ENCODE measurements at regions not wholly inside any gene's neighbourhood (a gene's known extent, or its start where the extent isn't known, plus 50 kb on each side); places are given as distances from the start of the nearest gene placed in this dataset.

- no peak for DNase-seq (ENCODE audit: low read depth in 2 of 2, low spot score in 1 of 2)
These were observed 175.7 kb upstream of the PLXNA2 start for GRCh38 chr1:208419746-208420420.

- no peak for DNase-seq (ENCODE audit: low read depth in 2 of 2, low spot score in 1 of 2)
These were observed 176.5 kb upstream of the PLXNA2 start for GRCh38 chr1:208420696-208421095.

- DNase-seq (ENCODE audit: low read depth in 2 of 2, low spot score in 1 of 2): no peak
These were observed 177.3 kb upstream of the PLXNA2 start for GRCh38 chr1:208421486-208421885.

DNA sequence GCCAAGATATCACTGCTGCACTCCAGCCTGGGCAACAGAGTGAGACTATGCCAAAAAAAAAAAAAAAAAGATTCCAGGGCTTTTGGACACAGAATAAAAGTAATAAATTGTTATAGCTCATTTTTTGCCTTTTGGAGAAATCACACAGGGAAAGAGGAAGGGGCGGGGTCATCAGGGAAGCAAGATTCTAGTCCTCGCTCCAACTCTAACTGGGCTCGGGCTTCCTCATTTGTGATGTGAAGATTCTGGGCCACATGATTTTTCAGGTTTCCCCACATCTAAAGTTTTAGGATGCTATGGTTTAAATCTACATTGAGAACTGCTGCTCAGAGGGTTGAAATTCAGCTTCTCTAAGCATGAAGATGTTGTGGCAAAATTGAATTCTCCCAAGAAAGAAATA lies 179.3 kb upstream of the PLXNA2 start:
- DNase-seq (ENCODE audit: low read depth in 2 of 2, low spot score in 1 of 2): no peak

DNA sequence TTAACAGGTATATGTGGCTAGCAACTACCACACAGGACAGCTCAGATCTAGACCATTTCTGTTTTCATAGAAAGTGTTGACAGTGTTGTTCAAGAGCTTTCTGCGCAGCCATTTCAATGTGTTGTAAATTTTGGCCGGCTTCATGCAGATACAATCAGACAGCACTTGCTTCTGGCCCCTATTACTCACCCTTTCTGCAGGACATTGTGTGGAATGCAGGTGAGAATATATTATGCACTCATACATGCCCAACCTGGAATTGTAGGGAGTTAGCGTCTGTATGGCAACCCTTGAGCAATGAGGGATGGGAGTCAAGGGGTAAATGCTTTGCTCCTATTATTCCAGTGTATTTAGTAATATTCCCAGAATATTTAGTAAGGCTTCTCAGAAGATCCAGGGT lies 180.9 kb upstream of the PLXNA2 start:
- no peak for DNase-seq (ENCODE audit: low read depth in 2 of 2, low spot score in 1 of 2)

- DNase-seq (ENCODE audit: low read depth in 2 of 2, low spot score in 1 of 2): no peak
These were observed 186.0 kb upstream of the PLXNA2 start for GRCh38 chr1:208430220-208430619.

DNA sequence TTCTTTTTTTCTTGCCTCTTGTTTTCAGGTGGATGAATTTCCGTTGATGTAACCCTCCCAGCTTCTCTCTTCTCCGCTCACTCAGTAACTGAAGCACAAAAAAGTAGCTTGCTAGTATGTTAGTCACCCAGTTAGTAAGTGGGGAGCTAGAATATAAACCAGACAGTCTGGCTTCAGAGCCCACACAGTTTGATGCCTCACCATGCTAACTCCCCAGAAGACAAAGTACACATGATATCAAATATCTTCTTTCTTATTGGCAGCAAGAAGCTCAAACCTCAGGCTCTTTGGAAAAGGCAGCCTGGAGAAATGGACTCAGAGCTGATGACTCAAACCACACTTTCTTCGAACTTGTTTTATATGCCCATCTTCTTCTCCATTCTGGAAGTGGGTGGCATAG lies 187.5 kb upstream of the PLXNA2 start:
- no peak for DNase-seq (ENCODE audit: low read depth in 2 of 2, low spot score in 1 of 2)

GRCh38 chr1:208432346-208432745 lies 188.2 kb upstream of the PLXNA2 start:
- DNase-seq (ENCODE audit: low read depth in 2 of 2, low spot score in 1 of 2): no peak

- DNase-seq (ENCODE audit: low read depth in 2 of 2, low spot score in 1 of 2): no peak
These were observed 188.9 kb upstream of the PLXNA2 start for GRCh38 chr1:208433086-208433485.

- DNase-seq (ENCODE audit: low read depth in 2 of 2, low spot score in 1 of 2): no peak
These were observed 189.8 kb upstream of the PLXNA2 start for GRCh38 chr1:208433971-208434370.

DNA sequence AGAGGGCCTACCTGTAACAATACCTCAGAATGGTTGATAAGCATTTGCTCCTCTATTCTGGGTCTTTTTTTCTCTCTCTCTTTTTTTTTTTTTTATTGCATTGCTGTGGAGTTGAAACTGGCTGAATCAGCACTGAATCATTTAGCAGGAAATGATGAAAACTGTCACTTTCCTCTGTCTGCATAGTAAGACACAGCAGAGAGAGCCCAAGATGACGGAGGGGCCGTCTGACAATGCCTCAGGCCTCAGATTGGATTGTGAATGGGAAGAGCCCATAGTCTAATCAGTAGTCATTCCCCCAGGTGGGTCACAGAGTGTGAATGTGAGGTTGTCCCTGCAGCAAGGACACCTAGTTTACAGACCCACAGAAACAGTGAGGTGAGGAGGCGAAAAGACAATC lies 193.2 kb upstream of the PLXNA2 start:
- DNase-seq (ENCODE audit: low read depth in 2 of 2, low spot score in 1 of 2): no peak

DNA sequence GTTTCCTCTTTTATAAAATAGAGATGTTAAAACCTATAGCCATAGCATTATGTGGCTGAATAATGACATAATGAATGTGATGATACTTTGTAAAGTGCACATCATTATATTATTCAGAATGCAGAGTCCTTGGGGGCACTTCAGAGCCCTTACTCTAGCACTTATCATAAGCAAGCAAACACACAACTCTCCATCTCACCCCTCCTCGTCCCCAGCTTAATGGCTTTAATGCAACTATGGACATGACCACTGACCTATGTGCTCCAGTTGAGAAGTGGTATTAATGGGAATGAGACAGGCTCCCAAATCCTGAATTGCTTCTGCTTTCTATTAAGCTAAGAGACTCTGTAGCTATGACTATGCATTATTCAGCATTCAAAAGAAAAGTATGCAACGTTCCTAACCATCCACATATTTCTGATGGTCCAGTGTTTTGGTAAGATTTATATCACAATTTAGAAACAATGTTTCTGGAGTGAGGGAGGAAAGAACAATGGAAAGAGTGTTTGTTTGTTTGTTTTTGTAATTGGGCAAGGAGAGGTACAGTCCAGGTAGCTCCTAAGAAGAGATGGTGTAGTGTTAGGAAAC lies 194.0 kb upstream of the PLXNA2 start:
- no peak for DNase-seq (ENCODE audit: low read depth in 2 of 2, low spot score in 1 of 2)

DNA sequence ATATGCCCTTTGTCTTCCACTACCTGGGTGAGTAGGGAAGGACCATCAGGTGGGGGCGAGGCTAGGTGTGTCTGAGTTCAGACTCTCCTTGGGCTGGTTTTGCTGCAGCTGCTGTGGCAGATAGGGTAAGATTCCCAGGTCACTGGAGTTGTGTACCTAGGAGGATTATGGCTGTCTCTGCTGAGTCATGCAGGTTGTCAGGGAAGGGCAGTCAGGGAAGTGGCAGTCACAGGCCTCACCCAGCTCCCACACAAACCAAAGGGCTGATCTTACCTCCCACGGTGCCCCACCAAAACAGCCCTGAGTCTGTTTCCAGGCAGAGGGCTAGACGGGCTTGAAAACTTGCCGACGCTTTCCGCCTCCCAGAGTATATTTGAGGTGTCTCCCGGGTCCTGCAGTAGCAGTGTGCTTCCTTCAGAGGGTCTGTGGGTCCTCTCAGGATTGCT lies 201.6 kb upstream of the PLXNA2 start:
- DNase-seq (ENCODE audit: low read depth in 2 of 2, low spot score in 1 of 2): no peak

GRCh38 chr1:208446271-208446691 lies 202.1 kb upstream of the PLXNA2 start:
- no peak for DNase-seq (ENCODE audit: low read depth in 2 of 2, low spot score in 1 of 2)

GRCh38 chr1:208448425-208448824 lies 204.2 kb upstream of the PLXNA2 start:
- no peak for DNase-seq (ENCODE audit: low read depth in 2 of 2, low spot score in 1 of 2)

DNA sequence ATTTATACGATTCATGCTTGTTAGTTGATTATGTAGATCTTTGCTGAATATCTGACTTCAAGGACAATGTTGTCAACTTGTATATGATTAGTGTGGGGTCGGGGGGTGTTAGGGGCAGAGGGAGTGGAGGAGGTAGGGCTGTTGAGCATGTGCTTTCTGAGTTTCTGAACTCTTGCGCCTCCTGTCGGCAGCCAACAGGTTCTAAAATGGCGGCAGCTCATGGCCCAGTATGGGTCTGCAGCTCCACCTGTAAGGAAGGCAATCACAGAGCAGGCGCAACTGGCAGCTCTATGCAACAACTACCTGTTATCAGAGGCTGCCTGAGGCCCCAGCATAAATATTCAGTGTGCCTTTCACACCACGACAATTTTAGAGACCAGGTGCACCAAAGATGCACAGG lies 205.8 kb upstream of the PLXNA2 start:
- no peak for DNase-seq (ENCODE audit: low read depth in 2 of 2, low spot score in 1 of 2)

GRCh38 chr1:208450958-208451357 lies 206.8 kb upstream of the PLXNA2 start:
- DNase-seq (ENCODE audit: low read depth in 2 of 2, low spot score in 1 of 2): no peak

DNA sequence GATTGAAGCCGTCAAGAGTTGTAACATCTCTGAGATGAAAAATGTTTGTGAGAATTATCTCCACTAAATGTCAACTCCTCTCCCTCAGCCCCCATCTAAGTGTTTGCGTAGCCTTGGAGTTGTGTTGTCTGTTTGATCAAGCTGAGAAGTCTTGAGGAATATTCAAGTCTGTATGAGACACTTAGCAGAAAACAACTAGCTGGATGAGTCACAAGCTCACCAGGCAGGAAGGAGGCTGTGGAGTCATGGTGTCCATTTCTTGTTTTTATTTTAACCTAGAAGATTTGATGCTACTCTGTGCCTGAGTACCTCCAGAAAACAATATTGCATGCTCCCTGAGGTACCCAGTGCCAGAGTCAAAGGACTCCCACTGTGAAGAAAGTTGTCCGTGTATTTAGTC lies 211.6 kb upstream of the PLXNA2 start:
- no peak for DNase-seq (ENCODE audit: low read depth in 2 of 2, low spot score in 1 of 2)

DNA sequence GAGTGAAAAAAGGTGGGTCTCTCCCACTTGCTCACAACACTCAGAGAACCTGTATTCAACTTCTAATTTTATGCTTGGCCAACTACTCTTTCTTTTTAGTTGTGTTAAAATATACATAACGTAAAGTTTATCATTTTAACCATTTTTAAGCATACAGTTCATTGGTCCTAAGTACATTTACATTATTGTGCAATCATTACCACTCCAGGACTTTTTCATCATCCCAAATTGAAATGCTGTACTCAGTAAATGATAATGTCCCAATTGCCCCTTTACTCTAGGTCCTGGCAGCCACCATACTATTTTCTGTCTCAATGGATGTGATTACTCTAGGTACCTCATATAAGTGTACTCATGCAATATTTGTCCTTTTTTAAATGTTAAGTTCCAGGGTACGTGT lies 212.3 kb upstream of the PLXNA2 start:
- DNase-seq (ENCODE audit: low read depth in 2 of 2, low spot score in 1 of 2): no peak

- no peak for DNase-seq (ENCODE audit: low read depth in 2 of 2, low spot score in 1 of 2)
These were observed 216.6 kb upstream of the PLXNA2 start for GRCh38 chr1:208460823-208461222.

GRCh38 chr1:208461680-208462079 lies 217.5 kb upstream of the PLXNA2 start:
- no peak for DNase-seq (ENCODE audit: low read depth in 2 of 2, low spot score in 1 of 2)

- DNase-seq (ENCODE audit: low read depth in 2 of 2, low spot score in 1 of 2): no peak
These were observed 218.6 kb upstream of the PLXNA2 start for GRCh38 chr1:208462761-208463160.

DNA sequence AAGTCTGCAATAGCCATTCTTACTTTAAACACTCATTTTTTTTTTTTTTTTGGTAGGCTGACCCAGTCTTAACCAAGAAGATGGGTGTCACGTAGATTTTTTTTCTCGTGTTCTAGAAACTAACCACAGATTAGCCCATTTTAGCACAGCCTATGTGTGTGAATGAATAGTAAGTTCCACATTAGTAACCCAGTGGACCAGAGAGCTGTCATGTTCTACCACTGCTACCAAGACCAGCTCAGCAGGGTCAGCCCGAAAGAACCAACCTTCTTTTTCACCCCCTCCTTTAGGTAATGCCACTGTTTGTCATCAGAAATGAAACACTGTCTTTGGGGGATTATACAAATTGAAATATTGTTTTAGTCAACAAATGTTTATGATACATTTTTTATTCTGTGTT lies 221.1 kb upstream of the PLXNA2 start:
- DNase-seq (ENCODE audit: low read depth in 2 of 2, low spot score in 1 of 2): no peak
